ENCODE measurements at regions not wholly inside any gene's neighbourhood (a gene's known extent, or its start where the extent isn't known, plus 50 kb on each side); places are given as distances from the start of the nearest gene placed in this dataset.
"Not testable (repeated sequence)": the region's sequence is repeated elsewhere in the genome, so short reads cannot be mapped to it uniquely, and the experiment has no call there.

GRCh38 chr4:134070174-134070573 is 131.4 kb downstream of the PABPC4L start:
- no peaks in the 10 kb centered on the region for H3K4me1 ChIP-seq (ENCODE audit: insufficient read depth, low read length)
- no peak overlapping the region for H2AFZ ChIP-seq (ENCODE audit: low read length)
- no peaks in the 10 kb centered on the region for H3K9me2 ChIP-seq (replicated peaks; ENCODE audit: low read length)
- ChIA-PET POLR2A (ENCODE audit: unreplicated experiment) (no interaction called here), CTCF (no interaction called here)
- no peaks in the 10 kb centered on the region for H3K9me3 ChIP-seq (ENCODE audit: low read length)
- H3F3A ChIP-seq (ENCODE audit: low read length, unreplicated experiment) = no peaks in the 10 kb centered on the region
- intact Hi-C loops (cut with micrococcal nuclease) = no loop called here
- H3K27me3 ChIP-seq (ENCODE audit: low read length) = no peaks in the 10 kb centered on the region
- TF ChIP-seq EZH2 (IDR thresholded peaks at IDR 0.05; ENCODE audit: low read length, unreplicated experiment) (no peak), CTCF (conservative IDR thresholded peaks at IDR 0.05; ENCODE audit: low read depth, low read length) (no peak), EZH2phosphoT487 (IDR thresholded peaks at IDR 0.05; ENCODE audit: borderline replicate concordance, low read length) (no peak)
- H3K79me2 ChIP-seq (ENCODE audit: low read length) = no peaks in the 10 kb centered on the region
- H3K9ac ChIP-seq (ENCODE audit: low read length) = no peak overlapping the region
- no peak overlapping the region for H3K27ac ChIP-seq (ENCODE audit: low read length)
- ATAC-seq (no peak), DNase-seq (no peak)
- no peak overlapping the region for H3K4me2 ChIP-seq (ENCODE audit: low read length)
- no TSS peak for BruUV-seq (replicated peaks)
- no peak overlapping the region for H3K4me3 ChIP-seq (ENCODE audit: low read length)
- no peaks in the 10 kb centered on the region for H4K20me1 ChIP-seq (ENCODE audit: low read length)
- no peaks in the 10 kb centered on the region for H3K36me3 ChIP-seq (ENCODE audit: low read depth, low read length)

- no peak overlapping the region for H3K4me2 ChIP-seq (ENCODE audit: low read length)
- intact Hi-C loops (cut with micrococcal nuclease) = no loop called here
- no peaks in the 10 kb centered on the region for H3K4me1 ChIP-seq (ENCODE audit: insufficient read depth, low read length)
- H3K9me2 ChIP-seq (replicated peaks; ENCODE audit: low read length) = no peaks in the 10 kb centered on the region
- no peaks in the 10 kb centered on the region for H3K36me3 ChIP-seq (ENCODE audit: low read depth, low read length)
- H3K27me3 ChIP-seq (ENCODE audit: low read length) = no peaks in the 10 kb centered on the region
- TF ChIP-seq EZH2phosphoT487 (IDR thresholded peaks at IDR 0.05; ENCODE audit: borderline replicate concordance, low read length) = no peak
- no peak for TF ChIP-seq EZH2 (IDR thresholded peaks at IDR 0.05; ENCODE audit: low read length, unreplicated experiment)
- TF ChIP-seq CTCF (conservative IDR thresholded peaks at IDR 0.05; ENCODE audit: low read depth, low read length) = no peak
- DNase-seq (no peak), ATAC-seq (no peak)
- CTCF ChIA-PET = no interaction called here
- BruUV-seq (replicated peaks) = no TSS peak
- H4K20me1 ChIP-seq (ENCODE audit: low read length) = no peaks in the 10 kb centered on the region
- H3K27ac ChIP-seq (ENCODE audit: low read length) = no peak overlapping the region
- H3F3A ChIP-seq (ENCODE audit: low read length, unreplicated experiment) = no peaks in the 10 kb centered on the region
- no peak overlapping the region for H3K9ac ChIP-seq (ENCODE audit: low read length)
- H2AFZ ChIP-seq (ENCODE audit: low read length) = no peak overlapping the region
- no peak overlapping the region for H3K4me3 ChIP-seq (ENCODE audit: low read length)
- H3K79me2 ChIP-seq (ENCODE audit: low read length) = no peaks in the 10 kb centered on the region
- no peaks in the 10 kb centered on the region for H3K9me3 ChIP-seq (ENCODE audit: low read length)
- POLR2A ChIA-PET (ENCODE audit: unreplicated experiment) = no interaction called here
Observed at GRCh38 chr4:134057356-134057755, 144.2 kb downstream of the PABPC4L start.

- H3K27me3 ChIP-seq (ENCODE audit: low read length); DNase-seq; H3K4me3 ChIP-seq (ENCODE audit: low read length); H3F3A ChIP-seq (ENCODE audit: low read length, unreplicated experiment); POLR2A ChIA-PET (ENCODE audit: unreplicated experiment); ATAC-seq; H3K27ac ChIP-seq (ENCODE audit: low read length); H3K79me2 ChIP-seq (ENCODE audit: low read length); H3K9ac ChIP-seq (ENCODE audit: low read length); H4K20me1 ChIP-seq (ENCODE audit: low read length); CTCF ChIA-PET; H3K9me3 ChIP-seq (ENCODE audit: low read length); intact Hi-C loops (cut with micrococcal nuclease); H3K4me1 ChIP-seq (ENCODE audit: insufficient read depth, low read length); H3K4me2 ChIP-seq (ENCODE audit: low read length); H3K36me3 ChIP-seq (ENCODE audit: low read depth, low read length); BruUV-seq (replicated peaks); H3K9me2 ChIP-seq (replicated peaks; ENCODE audit: low read length); H2AFZ ChIP-seq (ENCODE audit: low read length): not testable (repeated sequence)
Observed at GRCh38 chr4:134046221-134046620, 155.4 kb downstream of the PABPC4L start.

Data from PC-3 (cell line).